OCI-LY7 (cell line): ENCODE measurements at regions not wholly inside any gene's neighbourhood (a gene's known extent, or its start where the extent isn't known, plus 50 kb on each side); places are given as distances from the start of the nearest gene placed in this dataset.
"Not testable (repeated sequence)": the region's sequence is repeated elsewhere in the genome, so short reads cannot be mapped to it uniquely, and the experiment has no call there.

Experiments used
- BruUV-seq: library from RNA; stranded (reverse); fragments of 400-500 nt; replicated peaks from 2 replicates; lab custom pipeline; 2021; lab: Mats Ljungman, UMichigan
- CTCF ChIA-PET: fragments of 300-600 bp; sonication (Branson Sonifier 250); formaldehyde crosslinking; loops from one replicate; lab custom pipeline; 2022; ENCODE audit warnings: antibody characterized with exemption; ENCODE audit not compliant: unreplicated experiment; lab: Charles Lee
- POLR2A ChIA-PET: fragments of 300-600 bp; sonication (Branson Sonifier 250); formaldehyde crosslinking; loops from one replicate; lab custom pipeline; 2022; ENCODE audit warnings: antibody characterized with exemption; lab: Charles Lee
- DNase-seq: peaks from one replicate; pipeline ENCODE4 v3.0.0-alpha.2; 2015; ENCODE audit warnings: low spot score
- H2AFZ ChIP-seq: fragments of 200-600 bp; sonication (generic), shearing (Covaris generic); 2 replicates; pipeline ENCODE4 v1.6.1; 2014; ENCODE audit warnings: mild to moderate bottlenecking, antibody characterized with exemption, low read length, moderate library complexity
- H3K27ac ChIP-seq: fragments of 200-600 bp; sonication (generic); 2 replicates; pipeline ENCODE4 v1.5.1; 2014; ENCODE audit warnings: mixed run types, low read depth, mild to moderate bottlenecking, moderate library complexity, low read length, inconsistent platforms; ENCODE audit not compliant: poor library complexity, severe bottlenecking
- H3K36me3 ChIP-seq: fragments of 200-600 bp; sonication (generic); 2 replicates; pipeline ENCODE4 v1.6.1; 2014; ENCODE audit warnings: mild to moderate bottlenecking, antibody characterized with exemption, low read length, moderate library complexity, mixed read lengths; ENCODE audit not compliant: insufficient read depth
- H3K4me1 ChIP-seq: fragments of 200-600 bp; sonication (generic); 2 replicates; pipeline ENCODE4 v1.5.1; 2014; ENCODE audit warnings: mild to moderate bottlenecking, low read length; ENCODE audit not compliant: insufficient read depth, poor library complexity, severe bottlenecking
- H3K4me2 ChIP-seq: fragments of 200-600 bp; sonication (generic); 2 replicates; pipeline ENCODE4 v1.6.1; 2014; ENCODE audit warnings: mild to moderate bottlenecking, low read length
- H3K4me3 ChIP-seq: fragments of 200-600 bp; sonication (generic); 2 replicates; pipeline ENCODE4 v1.5.1; 2014; ENCODE audit warnings: mild to moderate bottlenecking, low read depth, low read length; ENCODE audit not compliant: poor library complexity, severe bottlenecking
- H3K79me2 ChIP-seq: fragments of 200-600 bp; sonication (generic); 2 replicates; pipeline ENCODE4 v1.6.1; 2016; ENCODE audit warnings: low read depth, mild to moderate bottlenecking, low read length, moderate library complexity, mixed read lengths; ENCODE audit not compliant: insufficient read depth
- H3K9me2 ChIP-seq: fragments of 200-600 bp; sonication (generic); 2 replicates; pipeline ENCODE4 v1.6.1; 2016; ENCODE audit warnings: mild to moderate bottlenecking, low read length, mixed read lengths; ENCODE audit not compliant: insufficient read depth
- H3K9me3 ChIP-seq: fragments of 200-600 bp; sonication (generic); 2 replicates; pipeline ENCODE4 v1.6.1; 2014; ENCODE audit warnings: mild to moderate bottlenecking, mixed run types, low read length, mixed read lengths
- H4K20me1 ChIP-seq: fragments of 200-600 bp; sonication (generic); 2 replicates; pipeline ENCODE4 v1.6.1; 2014; ENCODE audit warnings: mild to moderate bottlenecking, antibody characterized with exemption, low read length, moderate library complexity, mixed read lengths; ENCODE audit not compliant: insufficient read depth
- EZH2phosphoT487 ChIP-seq: fragments of 200-600 bp; sonication (generic); IDR thresholded peaks from 2 replicates; pipeline ENCODE4 v1.6.1; 2018; ENCODE audit warnings: low read depth, borderline replicate concordance, mild to moderate bottlenecking, mixed run types, antibody characterized with exemption, low read length, moderate library complexity, mixed read lengths
- intact Hi-C: fragments of 100-400 bp; cut with micrococcal nuclease; formaldehyde crosslinking; loops from one replicate; pipeline ENCODE4 v1.10.0; 2022; ENCODE audit not compliant: unreplicated experiment
- TF ChIP-seq, protein P1 (sequence below): fragments of 200-600 bp; sonication (generic); conservative IDR thresholded peaks from 2 replicates; pipeline ENCODE4 v1.5.1; 2014; ENCODE audit warnings: mild to moderate bottlenecking, antibody characterized with exemption, low read length, moderate library complexity, mixed read lengths

DNA sequence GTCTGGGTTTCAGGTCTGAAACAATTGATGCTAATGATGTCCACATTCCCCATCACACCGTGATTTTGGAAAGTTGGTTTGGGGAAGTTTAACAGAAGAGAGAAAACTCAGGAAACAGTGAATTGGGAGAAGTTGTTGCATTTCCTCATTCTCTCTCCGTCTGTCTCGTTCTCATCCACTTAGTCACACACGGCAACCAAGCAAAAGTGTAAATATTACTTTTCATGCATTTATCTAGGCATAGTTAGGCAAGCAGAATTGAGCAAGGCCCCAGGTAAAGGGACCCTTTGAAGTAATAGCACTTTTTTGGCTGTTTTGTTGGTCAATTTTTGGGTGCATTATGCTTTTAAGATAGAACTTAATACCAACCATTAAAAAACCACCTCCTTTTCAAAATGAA, 137.0 kb upstream of the SULF2 start:
- H2AFZ ChIP-seq: no peak overlapping the region
- no peak for TF ChIP-seq EZH2phosphoT487
- TF ChIP-seq, protein P1, sequence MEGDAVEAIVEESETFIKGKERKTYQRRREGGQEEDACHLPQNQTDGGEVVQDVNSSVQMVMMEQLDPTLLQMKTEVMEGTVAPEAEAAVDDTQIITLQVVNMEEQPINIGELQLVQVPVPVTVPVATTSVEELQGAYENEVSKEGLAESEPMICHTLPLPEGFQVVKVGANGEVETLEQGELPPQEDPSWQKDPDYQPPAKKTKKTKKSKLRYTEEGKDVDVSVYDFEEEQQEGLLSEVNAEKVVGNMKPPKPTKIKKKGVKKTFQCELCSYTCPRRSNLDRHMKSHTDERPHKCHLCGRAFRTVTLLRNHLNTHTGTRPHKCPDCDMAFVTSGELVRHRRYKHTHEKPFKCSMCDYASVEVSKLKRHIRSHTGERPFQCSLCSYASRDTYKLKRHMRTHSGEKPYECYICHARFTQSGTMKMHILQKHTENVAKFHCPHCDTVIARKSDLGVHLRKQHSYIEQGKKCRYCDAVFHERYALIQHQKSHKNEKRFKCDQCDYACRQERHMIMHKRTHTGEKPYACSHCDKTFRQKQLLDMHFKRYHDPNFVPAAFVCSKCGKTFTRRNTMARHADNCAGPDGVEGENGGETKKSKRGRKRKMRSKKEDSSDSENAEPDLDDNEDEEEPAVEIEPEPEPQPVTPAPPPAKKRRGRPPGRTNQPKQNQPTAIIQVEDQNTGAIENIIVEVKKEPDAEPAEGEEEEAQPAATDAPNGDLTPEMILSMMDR: no peak
- ChIA-PET POLR2A (no interaction called here), CTCF (no interaction called here)
- H3K79me2 ChIP-seq: no peaks in the 10 kb centered on the region
- H3K4me1 ChIP-seq: no peaks in the 10 kb centered on the region
- no peak overlapping the region for H3K4me3 ChIP-seq
- H3K9me2 ChIP-seq: no peaks in the 10 kb centered on the region
- no peak overlapping the region for H3K4me2 ChIP-seq
- DNase-seq: no peak
- intact Hi-C loops: no loop called here
- no peaks in the 10 kb centered on the region for H4K20me1 ChIP-seq
- H3K27ac ChIP-seq: no peak overlapping the region
- no TSS peak for BruUV-seq
- no peaks in the 10 kb centered on the region for H3K36me3 ChIP-seq
- H3K9me3 ChIP-seq: peaks cover 9% of the 10 kb centered on the region

DNA sequence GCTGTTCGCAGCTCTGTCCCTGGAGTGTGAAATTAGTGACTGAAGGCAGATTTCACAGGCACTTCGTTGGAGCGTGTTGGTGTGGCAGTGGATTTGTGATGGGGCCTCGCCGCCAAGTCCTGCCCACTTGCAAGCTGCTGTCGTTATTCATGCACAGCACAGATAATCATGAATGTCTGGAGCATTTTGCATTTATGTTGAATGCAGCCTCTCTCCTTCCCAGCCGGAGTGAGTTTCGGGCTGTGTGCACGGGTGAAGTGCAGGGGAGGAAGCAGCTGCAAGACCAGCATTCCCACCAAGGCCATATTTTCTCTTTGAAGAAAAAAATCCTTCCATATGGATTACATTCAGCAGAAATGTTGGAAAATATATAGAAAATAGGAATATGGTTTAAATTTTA, 136.5 kb upstream of the SULF2 start:
- H3K9me2 ChIP-seq, DNase-seq, H3K27ac ChIP-seq, H3K4me1 ChIP-seq, H3K36me3 ChIP-seq, H3K4me3 ChIP-seq, H3K4me2 ChIP-seq, CTCF ChIA-PET, intact Hi-C loops, H4K20me1 ChIP-seq, POLR2A ChIA-PET, H2AFZ ChIP-seq, BruUV-seq, H3K79me2 ChIP-seq: not testable (repeated sequence)
- H3K9me3 ChIP-seq: peaks cover 13% of the 10 kb centered on the region

DNA sequence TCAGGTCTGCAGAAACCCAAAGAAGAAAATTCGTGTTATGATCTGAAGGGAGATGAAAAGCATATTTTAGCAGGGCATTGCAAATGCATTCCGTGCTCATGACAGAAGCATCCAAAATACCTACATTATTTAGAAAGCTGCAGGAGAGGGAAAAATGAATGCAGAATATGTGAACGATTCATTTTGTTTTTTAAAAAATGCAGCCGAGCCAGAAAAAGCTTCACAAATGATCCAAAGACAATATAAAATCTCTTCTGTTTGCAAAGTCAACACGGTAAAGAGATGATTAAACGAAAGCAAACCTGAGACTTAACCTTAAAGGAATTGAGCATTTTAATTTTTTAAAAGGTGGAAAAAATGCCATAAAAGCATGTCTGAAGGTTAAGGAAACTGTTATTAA, 136.1 kb upstream of the SULF2 start:
- Histone ChIP-seq H3K36me3 (no peaks in the 10 kb centered on the region), H3K4me3 (no peak overlapping the region), H3K9me3 (peaks cover 15% of the 10 kb centered on the region), H4K20me1 (no peaks in the 10 kb centered on the region), H2AFZ (no peak overlapping the region), H3K9me2 (no peaks in the 10 kb centered on the region), H3K27ac (no peak overlapping the region), H3K79me2 (no peaks in the 10 kb centered on the region), H3K4me1 (no peaks in the 10 kb centered on the region), H3K4me2 (no peak overlapping the region)
- TF ChIP-seq, protein P1: no peak
- TF ChIP-seq EZH2phosphoT487: no peak
- POLR2A ChIA-PET: no interaction called here
- DNase-seq: no peak
- BruUV-seq: no TSS peak
- CTCF ChIA-PET: no interaction called here
- intact Hi-C loops: no loop called here
